ENCODE measurements at regions not wholly inside any gene's neighbourhood (a gene's known extent, or its start where the extent isn't known, plus 50 kb on each side); places are given as distances from the start of the nearest gene placed in this dataset.

GRCh38 chr5:77560677-77561263 lies 68.7 kb upstream of the WDR41 start:
- Mint-ChIP-seq H3K27ac (no peak overlapping the region), H3K36me3 (ENCODE audit: low read depth) (no peaks in the 10 kb centered on the region), H3K9me3 (no peaks in the 10 kb centered on the region), H3K4me3 (no peak overlapping the region), H3K4me1 (ENCODE audit: low read depth) (no peaks in the 10 kb centered on the region), H3K27me3 (peaks cover 5% of the 10 kb centered on the region)
- ATAC-seq = no peak
- DNase-seq = no peak
- no peak for TF ChIP-seq CTCF (IDR thresholded peaks at IDR 0.05)
- intact Hi-C loops (cut with micrococcal nuclease) = no loop called here
- ChIA-PET CTCF (interaction anchor here (0.7 to 1.4 kb wide), 8 partner anchors 13 to 675 kb away, joined by 3 to 5 read pairs (median 4); partner anchors contain the start of gene OTP), POLR2A (no interaction called here)

DNA sequence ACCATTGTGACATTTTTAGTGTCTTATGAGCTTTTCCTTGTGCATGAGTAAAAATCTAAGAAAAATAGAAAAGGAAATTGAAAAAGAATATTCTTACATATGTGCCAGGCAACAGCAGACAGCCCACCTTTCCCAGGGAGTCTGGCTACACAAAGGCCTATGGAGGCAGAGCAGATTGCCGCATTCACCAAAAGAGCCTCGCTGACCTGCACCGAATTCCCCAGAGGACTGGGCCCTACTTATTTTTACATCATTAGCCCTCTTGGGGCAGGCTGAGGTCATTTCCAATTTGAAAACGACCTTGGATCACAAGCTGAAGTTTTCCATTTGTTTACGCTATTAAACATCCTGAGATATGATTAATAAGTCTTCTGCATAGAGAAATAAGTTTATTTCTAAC lies 66.2 kb upstream of the WDR41 start:
- CTCF ChIA-PET = no interaction called here
- intact Hi-C loops (cut with micrococcal nuclease) = no loop called here
- H3K27ac Mint-ChIP-seq = no peak overlapping the region
- POLR2A ChIA-PET = interaction anchor here (0.6 kb wide), 1 partner anchor 1947 kb away, joined by 3 read pairs; the partner anchor contains the start of gene ANKDD1B
- H3K4me1 Mint-ChIP-seq (ENCODE audit: low read depth) = no peaks in the 10 kb centered on the region
- TF ChIP-seq CTCF (IDR thresholded peaks at IDR 0.05) = no peak
- H3K27me3 Mint-ChIP-seq = peaks cover 6% of the 10 kb centered on the region
- no peaks in the 10 kb centered on the region for H3K36me3 Mint-ChIP-seq (ENCODE audit: low read depth)
- DNase-seq (no peak), ATAC-seq (no peak)
- no peak overlapping the region for H3K4me3 Mint-ChIP-seq
- H3K9me3 Mint-ChIP-seq = no peaks in the 10 kb centered on the region

- no peaks in the 10 kb centered on the region for H3K4me1 Mint-ChIP-seq (ENCODE audit: low read depth)
- ChIA-PET POLR2A (no interaction called here), CTCF (no interaction called here)
- H3K27ac Mint-ChIP-seq = no peak overlapping the region
- H3K9me3 Mint-ChIP-seq = peaks cover 2% of the 10 kb centered on the region
- no peaks in the 10 kb centered on the region for H3K36me3 Mint-ChIP-seq (ENCODE audit: low read depth)
- TF ChIP-seq CTCF (IDR thresholded peaks at IDR 0.05) = no peak
- ATAC-seq (no peak), DNase-seq (no peak)
- H3K4me3 Mint-ChIP-seq = no peak overlapping the region
- intact Hi-C loops (cut with micrococcal nuclease) = no loop called here
- H3K27me3 Mint-ChIP-seq = peaks cover 12% of the 10 kb centered on the region
Observed at GRCh38 chr5:77550406-77550805, 58.3 kb upstream of the WDR41 start.

GRCh38 chr5:77545285-77545684 lies 53.2 kb upstream of the WDR41 start:
- no peak for DNase-seq
- Mint-ChIP-seq H3K27ac (no peak overlapping the region), H3K9me3 (peaks cover 6% of the 10 kb centered on the region), H3K4me3 (no peak overlapping the region), H3K36me3 (ENCODE audit: low read depth) (no peaks in the 10 kb centered on the region), H3K4me1 (ENCODE audit: low read depth) (no peaks in the 10 kb centered on the region), H3K27me3 (peaks cover 27% of the 10 kb centered on the region)
- POLR2A ChIA-PET = no interaction called here
- intact Hi-C loops (cut with micrococcal nuclease) = no loop called here
- CTCF ChIA-PET = no interaction called here
- no peak for TF ChIP-seq CTCF (IDR thresholded peaks at IDR 0.05)
- no peak for ATAC-seq

All from activated CD8-positive, alpha-beta T cell treated with anti-CD3 and anti-CD28 coated beads for 36 hours (primary cell).